Adipocyte (in vitro differentiated cells): ENCODE measurements at regions not wholly inside any gene's neighbourhood (a gene's known extent, or its start where the extent isn't known, plus 50 kb on each side); places are given as distances from the start of the nearest gene placed in this dataset.
"Not testable (repeated sequence)": the region's sequence is repeated elsewhere in the genome, so short reads cannot be mapped to it uniquely, and the experiment has no call there.

Experiments used
- DNase-seq: peaks from one replicate; pipeline ENCODE4 v3.0.0-alpha.2; 2015; ENCODE audit warnings: low read depth
- H3K27me3 ChIP-seq: replicated peaks from 2 replicates; pipeline ENCODE4 v1.7.0; 2013; ENCODE audit warnings: mild to moderate bottlenecking, low read length, moderate library complexity; ENCODE audit not compliant: control insufficient read depth, insufficient read depth
- H3K36me3 ChIP-seq: 2 replicates; pipeline ENCODE4 v1.7.0; 2013; ENCODE audit warnings: low read length, mild to moderate bottlenecking, moderate library complexity; ENCODE audit not compliant: control insufficient read depth, insufficient read depth, severe bottlenecking
- H3K4me1 ChIP-seq: 2 replicates; pipeline ENCODE4 v1.7.0; 2013; ENCODE audit warnings: mild to moderate bottlenecking, low read length, moderate library complexity; ENCODE audit not compliant: control insufficient read depth, insufficient read depth
- H3K4me3 ChIP-seq: 2 replicates; pipeline ENCODE4 v1.7.0; 2013; ENCODE audit warnings: mild to moderate bottlenecking, low read length, moderate library complexity
- H3K9ac ChIP-seq: 2 replicates; pipeline ENCODE4 v1.7.0; 2013; ENCODE audit warnings: mild to moderate bottlenecking, low read length, moderate library complexity
- H3K9me3 ChIP-seq: 2 replicates; pipeline ENCODE4 v1.7.0; 2013; ENCODE audit warnings: mild to moderate bottlenecking, low read length, moderate library complexity; ENCODE audit not compliant: control insufficient read depth

DNA sequence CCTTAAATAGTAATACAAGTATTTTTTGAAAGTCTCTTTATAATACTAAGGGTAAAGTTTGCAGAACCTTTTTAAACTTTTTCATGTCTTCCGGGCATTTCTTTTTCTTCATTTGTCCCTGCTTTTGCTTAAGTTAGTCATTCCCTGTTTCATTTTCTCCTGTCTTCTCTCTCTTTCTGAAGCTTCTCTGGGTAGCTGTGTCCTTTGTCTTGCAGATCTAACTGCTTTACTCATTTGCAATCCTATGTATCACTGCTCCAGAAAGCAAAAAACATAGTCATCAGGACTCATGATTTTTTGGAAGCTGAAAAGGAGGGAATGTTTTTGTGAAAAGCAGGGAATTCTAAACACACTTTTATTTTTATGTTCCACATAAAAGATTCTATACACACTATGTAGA lies 301.7 kb downstream of the MRPS30 start:
- Histone ChIP-seq H3K9me3 (no peaks in the 10 kb centered on the region), H3K9ac (no peak overlapping the region), H3K36me3 (no peaks in the 10 kb centered on the region), H3K27me3 (no peaks in the 10 kb centered on the region), H3K4me1 (no peaks in the 10 kb centered on the region), H3K4me3 (no peak overlapping the region)
- DNase-seq = no peak

- Histone ChIP-seq H3K9ac (no peak overlapping the region), H3K4me1 (no peaks in the 10 kb centered on the region), H3K27me3 (no peaks in the 10 kb centered on the region), H3K4me3 (no peak overlapping the region), H3K36me3 (no peaks in the 10 kb centered on the region), H3K9me3 (no peaks in the 10 kb centered on the region)
- no peak for DNase-seq
Measured at GRCh38 chr5:45113726-45114125, 305.0 kb downstream of the MRPS30 start.

- H3K27me3 ChIP-seq = no peaks in the 10 kb centered on the region
Measured at GRCh38 chr5:45132972-45133371, 324.2 kb downstream of the MRPS30 start.

DNA sequence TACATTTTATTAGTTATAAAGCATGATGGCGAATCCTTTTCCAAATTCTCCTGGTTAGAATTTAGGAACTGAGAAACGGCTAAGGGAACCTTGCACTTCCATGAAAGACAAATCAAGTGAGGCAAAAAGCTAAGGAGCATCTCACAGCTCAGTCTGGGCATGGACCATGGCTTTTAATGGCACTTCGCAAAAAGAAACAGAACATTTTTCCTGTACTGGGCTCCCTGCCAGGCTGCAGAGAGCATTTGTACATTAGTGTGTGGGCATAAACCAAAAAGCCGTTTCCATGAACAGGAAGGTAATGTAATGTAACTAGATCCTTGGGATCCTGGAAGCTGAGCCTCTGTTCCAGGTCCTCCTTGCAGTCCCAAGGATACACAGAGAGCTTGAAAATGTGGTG lies 354.2 kb downstream of the MRPS30 start:
- no peak overlapping the region for H3K4me3 ChIP-seq
- no peaks in the 10 kb centered on the region for H3K4me1 ChIP-seq
- DNase-seq = no peak
- no peaks in the 10 kb centered on the region for H3K27me3 ChIP-seq
- H3K36me3 ChIP-seq = no peaks in the 10 kb centered on the region
- H3K9me3 ChIP-seq = no peaks in the 10 kb centered on the region
- H3K9ac ChIP-seq = no peak overlapping the region

More at GRCh38 chr5:45132972-45133371, 324.2 kb downstream of the MRPS30 start:
- no peak overlapping the region for H3K4me3 ChIP-seq
- no peaks in the 10 kb centered on the region for H3K4me1 ChIP-seq
- no peak overlapping the region for H3K9ac ChIP-seq
- no peak for DNase-seq
- no peaks in the 10 kb centered on the region for H3K36me3 ChIP-seq
- H3K9me3 ChIP-seq = no peaks in the 10 kb centered on the region

- Histone ChIP-seq H3K27me3 (no peaks in the 10 kb centered on the region), H3K9me3 (no peaks in the 10 kb centered on the region), H3K9ac (no peak overlapping the region), H3K4me3 (no peak overlapping the region), H3K36me3 (no peaks in the 10 kb centered on the region), H3K4me1 (no peaks in the 10 kb centered on the region)
- no peak for DNase-seq
Measured at GRCh38 chr5:45171563-45171962, 362.8 kb downstream of the MRPS30 start.

GRCh38 chr5:45172634-45173033 lies 363.9 kb downstream of the MRPS30 start:
- not testable (repeated sequence) for H3K9me3 ChIP-seq, DNase-seq, H3K36me3 ChIP-seq, H3K4me3 ChIP-seq, H3K4me1 ChIP-seq, H3K9ac ChIP-seq, H3K27me3 ChIP-seq

- Histone ChIP-seq H3K4me1 (no peaks in the 10 kb centered on the region), H3K27me3 (no peaks in the 10 kb centered on the region), H3K9ac (no peak overlapping the region), H3K9me3 (no peaks in the 10 kb centered on the region), H3K4me3 (no peak overlapping the region), H3K36me3 (no peaks in the 10 kb centered on the region)
- DNase-seq = no peak
Measured at GRCh38 chr5:45179686-45180085, 370.9 kb downstream of the MRPS30 start.

DNA sequence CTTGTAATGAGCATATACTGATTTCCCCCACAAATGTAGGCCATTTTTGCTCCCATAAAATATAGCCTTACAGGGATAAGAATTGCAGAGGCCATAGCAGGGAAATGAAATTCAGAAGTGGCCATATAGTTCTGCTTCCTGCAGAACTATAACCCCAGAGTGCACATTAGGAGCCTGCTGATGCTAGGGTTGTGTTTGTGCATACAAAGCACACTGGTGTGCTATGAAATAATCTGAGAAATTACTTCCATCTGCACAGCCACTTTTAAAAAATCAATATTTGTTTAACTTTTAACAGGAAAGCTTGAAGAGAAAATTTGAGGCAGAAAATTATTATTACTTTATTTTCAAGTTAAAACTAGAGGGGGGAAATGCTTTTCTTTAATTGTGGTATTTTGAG lies 380.3 kb downstream of the MRPS30 start:
- Histone ChIP-seq H3K27me3 (no peaks in the 10 kb centered on the region), H3K9me3 (no peaks in the 10 kb centered on the region), H3K9ac (no peak overlapping the region), H3K36me3 (no peaks in the 10 kb centered on the region), H3K4me1 (no peaks in the 10 kb centered on the region), H3K4me3 (no peak overlapping the region)
- no peak for DNase-seq

DNA sequence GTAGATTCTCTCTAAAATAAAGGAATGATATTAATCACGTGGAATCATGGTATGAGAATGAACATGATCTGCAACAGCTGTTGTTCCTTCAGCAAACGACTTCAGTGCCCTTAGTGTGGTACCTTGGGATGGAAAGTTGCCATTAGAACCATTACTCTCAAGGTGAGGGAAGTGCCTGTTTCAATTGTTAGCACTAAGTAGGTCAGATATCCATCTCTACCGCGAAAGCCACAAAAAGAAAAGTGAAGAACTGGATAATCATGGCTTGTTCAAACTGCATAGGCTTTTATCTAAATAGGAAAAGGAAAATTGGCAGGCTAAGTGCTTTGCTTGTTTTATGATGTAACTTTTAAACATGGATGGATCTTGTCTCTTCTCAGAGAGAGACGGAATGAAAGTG lies 380.7 kb downstream of the MRPS30 start:
- Histone ChIP-seq H3K9ac (no peak overlapping the region), H3K9me3 (no peaks in the 10 kb centered on the region), H3K36me3 (no peaks in the 10 kb centered on the region), H3K27me3 (no peaks in the 10 kb centered on the region), H3K4me1 (no peaks in the 10 kb centered on the region), H3K4me3 (no peak overlapping the region)
- DNase-seq = no peak

DNA sequence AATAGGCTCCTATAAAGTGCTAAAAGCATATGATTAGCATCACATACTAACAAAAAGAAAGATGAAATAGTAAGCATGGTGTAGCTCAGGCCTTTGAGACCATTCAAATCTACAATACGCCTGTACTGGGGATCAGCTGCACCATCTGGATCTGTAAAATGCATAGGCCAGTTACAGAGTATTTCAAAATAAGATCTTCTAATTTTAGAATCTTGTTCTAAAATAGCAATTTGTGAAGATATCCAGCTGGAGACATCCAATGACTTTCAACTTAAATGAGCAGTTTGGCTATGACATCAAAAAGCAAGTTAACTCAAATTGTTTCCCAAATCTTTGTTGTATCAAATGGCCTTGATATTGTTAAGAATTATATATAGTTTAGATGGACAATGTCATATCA lies 386.3 kb downstream of the MRPS30 start:
- H3K9ac ChIP-seq = no peak overlapping the region
- H3K4me1 ChIP-seq = no peaks in the 10 kb centered on the region
- no peaks in the 10 kb centered on the region for H3K27me3 ChIP-seq
- DNase-seq = no peak
- H3K4me3 ChIP-seq = no peak overlapping the region
- no peaks in the 10 kb centered on the region for H3K36me3 ChIP-seq
- H3K9me3 ChIP-seq = no peaks in the 10 kb centered on the region
